Ascending aorta (tissue), 2 donors: ENCODE measurements at regions not wholly inside any gene's neighbourhood (a gene's known extent, or its start where the extent isn't known, plus 50 kb on each side); places are given as distances from the start of the nearest gene placed in this dataset.

Source experiments
- DNase-seq, 2 donors: peaks; one replicate each; pipeline ENCODE4 v3.0.0-alpha.2; 2019; ENCODE audit warnings: low spot score in 2 of 2
- H3K27ac ChIP-seq, 2 donors: fragments of 200-600 bp; sonication (generic); one replicate each; pipeline ENCODE4 v1.5.1; 2016 to 2017; ENCODE audit warnings: mild to moderate bottlenecking in 1 of 2
- H3K27me3 ChIP-seq: fragments of 200-600 bp; sonication (generic); one replicate; pipeline ENCODE4 v1.5.1; 2017
- H3K36me3 ChIP-seq, 2 donors: fragments of 200-600 bp; sonication (generic); one replicate each; pipeline ENCODE4 v1.5.1; 2016
- H3K4me1 ChIP-seq, 2 donors: fragments of 200-600 bp; sonication (generic); one replicate each; pipeline ENCODE4 v1.5.1; 2016 to 2017; ENCODE audit warnings: mild to moderate bottlenecking in 1 of 2
- H3K4me3 ChIP-seq, 2 donors: fragments of 200-600 bp; sonication (generic); one replicate each; pipeline ENCODE4 v1.5.1; 2016 to 2017; ENCODE audit warnings: mild to moderate bottlenecking in 1 of 2
- H3K9me3 ChIP-seq, 2 donors: fragments of 200-600 bp; sonication (generic); one replicate each; pipeline ENCODE4 v1.5.1; 2016
- intact Hi-C: fragments of 100-400 bp; cut with DNase I; formaldehyde crosslinking; loops from one replicate; pipeline ENCODE4 v1.15.1; 2023
- TF ChIP-seq, protein P1 (sequence below), 3 experiments: fragments of 200-600 bp in 2 of 3; fragments of 450-650 bp in 1 of 3; sonication (generic) in 2 of 3; IDR thresholded peaks; one replicate each; pipeline ENCODE4 v1.5.1; 2016 to 2019; ENCODE audit warnings: antibody characterized with exemption in 3 of 3, mild to moderate bottlenecking in 1 of 3, moderate library complexity in 1 of 3

DNA sequence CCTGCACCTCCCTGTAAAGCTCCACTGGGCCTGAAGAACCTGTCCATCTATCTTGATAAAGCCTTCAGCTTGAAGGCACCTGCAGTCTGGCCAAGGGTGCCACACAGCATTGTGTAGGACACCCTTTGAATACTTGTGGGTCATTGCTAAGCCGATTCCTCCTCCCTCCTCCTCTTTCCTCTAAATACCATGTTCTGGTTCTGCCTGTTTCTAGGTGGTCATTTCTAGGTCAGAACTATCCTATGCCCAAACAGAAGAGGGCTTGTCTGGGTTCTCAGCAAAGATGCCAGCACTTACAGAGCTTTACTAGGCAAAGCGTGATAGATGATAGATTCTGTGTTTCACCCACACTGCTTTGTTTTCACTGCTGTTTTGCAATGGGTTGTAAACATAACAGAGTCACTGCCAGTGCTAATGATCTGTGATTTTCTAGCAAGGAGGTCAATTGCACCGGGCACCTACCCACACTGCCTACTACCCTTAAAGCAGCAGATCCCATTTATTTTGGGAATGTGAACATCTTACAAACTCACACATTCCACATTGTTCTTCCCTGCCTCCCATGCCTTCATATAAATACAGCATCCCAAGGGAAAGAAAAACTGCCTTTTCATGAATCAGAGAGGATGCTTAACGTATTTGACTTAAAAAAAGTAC lies 279.1 kb upstream of the PITRM1 start:
- Histone ChIP-seq H3K4me3 (peak overlapping the region in 1 of 2 donors; percentile 3), H3K27me3 (no peaks in the 10 kb centered on the region), H3K36me3 (no peaks in the 10 kb centered on the region), H3K9me3 (no peaks in the 10 kb centered on the region), H3K27ac (peak overlapping the region; percentile 76 to 80), H3K4me1 (peaks cover 4 to 15% of the 10 kb centered on the region in 2 donors)
- TF ChIP-seq, protein P1, sequence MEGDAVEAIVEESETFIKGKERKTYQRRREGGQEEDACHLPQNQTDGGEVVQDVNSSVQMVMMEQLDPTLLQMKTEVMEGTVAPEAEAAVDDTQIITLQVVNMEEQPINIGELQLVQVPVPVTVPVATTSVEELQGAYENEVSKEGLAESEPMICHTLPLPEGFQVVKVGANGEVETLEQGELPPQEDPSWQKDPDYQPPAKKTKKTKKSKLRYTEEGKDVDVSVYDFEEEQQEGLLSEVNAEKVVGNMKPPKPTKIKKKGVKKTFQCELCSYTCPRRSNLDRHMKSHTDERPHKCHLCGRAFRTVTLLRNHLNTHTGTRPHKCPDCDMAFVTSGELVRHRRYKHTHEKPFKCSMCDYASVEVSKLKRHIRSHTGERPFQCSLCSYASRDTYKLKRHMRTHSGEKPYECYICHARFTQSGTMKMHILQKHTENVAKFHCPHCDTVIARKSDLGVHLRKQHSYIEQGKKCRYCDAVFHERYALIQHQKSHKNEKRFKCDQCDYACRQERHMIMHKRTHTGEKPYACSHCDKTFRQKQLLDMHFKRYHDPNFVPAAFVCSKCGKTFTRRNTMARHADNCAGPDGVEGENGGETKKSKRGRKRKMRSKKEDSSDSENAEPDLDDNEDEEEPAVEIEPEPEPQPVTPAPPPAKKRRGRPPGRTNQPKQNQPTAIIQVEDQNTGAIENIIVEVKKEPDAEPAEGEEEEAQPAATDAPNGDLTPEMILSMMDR (IDR thresholded peaks at IDR 0.05) = no peak
- no peak for DNase-seq
- intact Hi-C loops = loop anchor here (2.0 to 5.0 kb wide), 3 partner anchors 17 to 214 kb away; no protein-coding TSS in a partner anchor

- Histone ChIP-seq H3K36me3 (no peaks in the 10 kb centered on the region), H3K27me3 (no peaks in the 10 kb centered on the region), H3K4me3 (no peak overlapping the region), H3K27ac (no peak overlapping the region), H3K4me1 (no peaks in the 10 kb centered on the region), H3K9me3 (no peaks in the 10 kb centered on the region)
- DNase-seq = no peak
- intact Hi-C loops = no loop called here
- TF ChIP-seq, protein P1 (IDR thresholded peaks at IDR 0.05) = no peak
These were observed 273.6 kb upstream of the PITRM1 start for GRCh38 chr10:3446221-3446620.

- no peak for DNase-seq
- Histone ChIP-seq H3K36me3 (no peaks in the 10 kb centered on the region), H3K4me1 (no peaks in the 10 kb centered on the region), H3K4me3 (no peak overlapping the region), H3K27me3 (no peaks in the 10 kb centered on the region), H3K27ac (no peak overlapping the region), H3K9me3 (no peaks in the 10 kb centered on the region)
- TF ChIP-seq, protein P1 (IDR thresholded peaks at IDR 0.05) = no peak
- intact Hi-C loops = no loop called here
These were observed 273.1 kb upstream of the PITRM1 start for GRCh38 chr10:3445648-3446047.

DNA sequence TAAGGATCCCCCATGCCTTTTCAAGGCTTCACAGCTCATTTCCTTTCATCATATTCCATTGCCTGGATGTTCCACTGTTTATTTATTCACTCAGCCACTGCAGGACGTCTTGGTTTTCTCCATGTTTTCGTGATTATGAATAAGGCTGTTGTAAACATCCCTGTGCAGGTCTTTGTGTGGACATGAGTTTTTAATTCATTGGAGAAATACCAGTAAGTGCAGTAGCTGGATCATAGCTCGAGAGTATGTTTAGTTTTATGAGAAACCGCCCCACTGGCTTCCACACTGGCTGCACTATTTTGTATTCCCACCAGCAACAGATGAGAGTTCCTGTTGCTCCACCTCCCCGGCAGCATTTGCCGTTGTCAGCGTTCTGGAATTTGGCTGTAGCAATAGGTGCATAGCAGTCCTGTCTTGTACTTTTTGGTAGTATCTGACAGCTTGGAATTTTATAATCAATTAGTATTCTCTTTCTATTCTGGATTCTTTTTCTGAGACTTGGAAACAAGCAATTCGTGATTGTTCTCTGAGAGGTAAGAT lies 269.9 kb upstream of the PITRM1 start:
- TF ChIP-seq, protein P1 (IDR thresholded peaks at IDR 0.05) = no peak

DNA sequence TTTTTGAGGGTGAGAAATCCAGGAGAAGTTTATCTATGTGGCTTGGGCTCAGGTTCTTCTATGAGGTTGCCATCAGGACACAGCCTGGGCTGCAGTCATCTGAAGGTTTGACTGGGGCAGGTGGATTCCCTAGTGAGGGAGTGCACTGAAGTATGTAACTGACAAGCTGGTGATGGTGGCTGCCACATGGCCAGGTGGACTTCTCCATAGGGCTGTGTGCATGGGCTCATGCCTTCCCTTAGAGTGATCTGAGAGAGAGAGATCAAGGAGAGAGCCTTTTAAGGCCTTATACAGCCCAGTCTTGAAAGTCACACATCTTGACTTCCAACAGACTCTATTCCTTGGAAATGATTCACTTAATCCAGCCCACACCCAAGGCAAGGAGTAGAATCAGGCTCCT lies 266.6 kb upstream of the PITRM1 start:
- H3K27me3 ChIP-seq = no peaks in the 10 kb centered on the region
- intact Hi-C loops = no loop called here
- H3K4me1 ChIP-seq = peaks cover 0 to 4% of the 10 kb centered on the region in 2 donors
- TF ChIP-seq, protein P1 (IDR thresholded peaks at IDR 0.05) = no peak
- no peak overlapping the region for H3K27ac ChIP-seq
- no peak overlapping the region for H3K4me3 ChIP-seq
- DNase-seq = no peak
- H3K36me3 ChIP-seq = no peaks in the 10 kb centered on the region
- H3K9me3 ChIP-seq = no peaks in the 10 kb centered on the region

More for the DNA sequence above, 269.9 kb upstream of the PITRM1 start:
- no peaks in the 10 kb centered on the region for H3K4me1 ChIP-seq
- intact Hi-C loops = no loop called here
- no peak overlapping the region for H3K4me3 ChIP-seq
- no peaks in the 10 kb centered on the region for H3K27me3 ChIP-seq
- H3K9me3 ChIP-seq = no peaks in the 10 kb centered on the region
- no peaks in the 10 kb centered on the region for H3K36me3 ChIP-seq
- no peak overlapping the region for H3K27ac ChIP-seq
- no peak for DNase-seq
